IPS-15b (cell line): ENCODE measurements at regions not wholly inside any gene's neighbourhood (a gene's known extent, or its start where the extent isn't known, plus 50 kb on each side); places are given as distances from the start of the nearest gene placed in this dataset.

Source experiments
- H3K27me3 ChIP-seq: one replicate; pipeline ENCODE4 v1.6.1; 2013; ENCODE audit warnings: low read length; ENCODE audit not compliant: control insufficient read depth, insufficient read depth
- H3K36me3 ChIP-seq: one replicate; pipeline ENCODE4 v1.6.1; 2013; ENCODE audit warnings: low read length; ENCODE audit not compliant: control insufficient read depth, insufficient read depth
- H3K4me1 ChIP-seq: one replicate; pipeline ENCODE4 v1.6.1; 2013; ENCODE audit warnings: mild to moderate bottlenecking, low read length; ENCODE audit not compliant: control insufficient read depth, insufficient read depth
- H3K4me3 ChIP-seq: one replicate; pipeline ENCODE4 v1.5.1; 2013; ENCODE audit warnings: low read depth, low read length
- H3K9ac ChIP-seq: one replicate; pipeline ENCODE4 v1.6.1; 2013; ENCODE audit warnings: low read depth, mild to moderate bottlenecking, low read length
- H3K9me3 ChIP-seq: one replicate; pipeline ENCODE4 v1.6.1; 2013; ENCODE audit warnings: mild to moderate bottlenecking, low read length; ENCODE audit not compliant: control insufficient read depth, insufficient read depth

- no peaks in the 10 kb centered on the region for H3K27me3 ChIP-seq
- no peaks in the 10 kb centered on the region for H3K4me1 ChIP-seq
- H3K9ac ChIP-seq = no peak overlapping the region
- peaks cover 3% of the 10 kb centered on the region for H3K9me3 ChIP-seq
- no peak overlapping the region for H3K4me3 ChIP-seq
- no peaks in the 10 kb centered on the region for H3K36me3 ChIP-seq
These were observed 744.4 kb upstream of the ADAMTS16 start for GRCh38 chr5:4395752-4396151.

GRCh38 chr5:4405614-4406219 lies 734.4 kb upstream of the ADAMTS16 start:
- Histone ChIP-seq H3K27me3 (no peaks in the 10 kb centered on the region), H3K4me1 (no peaks in the 10 kb centered on the region), H3K9ac (no peak overlapping the region), H3K9me3 (no peaks in the 10 kb centered on the region), H3K4me3 (no peak overlapping the region), H3K36me3 (no peaks in the 10 kb centered on the region)

GRCh38 chr5:4410151-4410550 lies 730.0 kb upstream of the ADAMTS16 start:
- H3K9ac ChIP-seq = no peak overlapping the region
- no peaks in the 10 kb centered on the region for H3K36me3 ChIP-seq
- H3K4me3 ChIP-seq = no peak overlapping the region
- H3K9me3 ChIP-seq = no peaks in the 10 kb centered on the region
- H3K27me3 ChIP-seq = no peaks in the 10 kb centered on the region
- H3K4me1 ChIP-seq = no peaks in the 10 kb centered on the region

- Histone ChIP-seq H3K9me3 (no peaks in the 10 kb centered on the region), H3K9ac (no peak overlapping the region), H3K4me1 (no peaks in the 10 kb centered on the region), H3K36me3 (no peaks in the 10 kb centered on the region), H3K27me3 (no peaks in the 10 kb centered on the region), H3K4me3 (no peak overlapping the region)
These were observed 728.5 kb upstream of the ADAMTS16 start for GRCh38 chr5:4411664-4412063.

GRCh38 chr5:4413996-4414395 lies 726.1 kb upstream of the ADAMTS16 start:
- H3K9ac ChIP-seq = no peak overlapping the region
- H3K36me3 ChIP-seq = no peaks in the 10 kb centered on the region
- H3K4me1 ChIP-seq = no peaks in the 10 kb centered on the region
- H3K4me3 ChIP-seq = no peak overlapping the region
- H3K27me3 ChIP-seq = no peaks in the 10 kb centered on the region
- no peaks in the 10 kb centered on the region for H3K9me3 ChIP-seq

- H3K4me1 ChIP-seq = no peaks in the 10 kb centered on the region
These were observed 722.0 kb upstream of the ADAMTS16 start for GRCh38 chr5:4418084-4418483.

GRCh38 chr5:4419281-4419680 lies 720.8 kb upstream of the ADAMTS16 start:
- H3K9ac ChIP-seq = no peak overlapping the region
- no peaks in the 10 kb centered on the region for H3K27me3 ChIP-seq
- H3K4me3 ChIP-seq = no peak overlapping the region
- no peaks in the 10 kb centered on the region for H3K36me3 ChIP-seq
- H3K9me3 ChIP-seq = no peaks in the 10 kb centered on the region
- no peaks in the 10 kb centered on the region for H3K4me1 ChIP-seq

More at GRCh38 chr5:4418084-4418483, 722.0 kb upstream of the ADAMTS16 start:
- no peak overlapping the region for H3K9ac ChIP-seq
- H3K4me3 ChIP-seq = no peak overlapping the region
- no peaks in the 10 kb centered on the region for H3K9me3 ChIP-seq
- no peaks in the 10 kb centered on the region for H3K27me3 ChIP-seq
- no peaks in the 10 kb centered on the region for H3K36me3 ChIP-seq

GRCh38 chr5:4420177-4420576 lies 720.0 kb upstream of the ADAMTS16 start:
- no peaks in the 10 kb centered on the region for H3K9me3 ChIP-seq
- no peak overlapping the region for H3K4me3 ChIP-seq
- no peaks in the 10 kb centered on the region for H3K4me1 ChIP-seq
- no peak overlapping the region for H3K9ac ChIP-seq
- no peaks in the 10 kb centered on the region for H3K36me3 ChIP-seq
- no peaks in the 10 kb centered on the region for H3K27me3 ChIP-seq

GRCh38 chr5:4420681-4421080 lies 719.4 kb upstream of the ADAMTS16 start:
- no peak overlapping the region for H3K9ac ChIP-seq
- H3K4me1 ChIP-seq = no peaks in the 10 kb centered on the region
- no peaks in the 10 kb centered on the region for H3K36me3 ChIP-seq
- no peak overlapping the region for H3K4me3 ChIP-seq
- H3K27me3 ChIP-seq = no peaks in the 10 kb centered on the region
- H3K9me3 ChIP-seq = no peaks in the 10 kb centered on the region

- H3K9me3 ChIP-seq = no peaks in the 10 kb centered on the region
- H3K36me3 ChIP-seq = no peaks in the 10 kb centered on the region
- H3K4me1 ChIP-seq = no peaks in the 10 kb centered on the region
- no peak overlapping the region for H3K9ac ChIP-seq
- no peaks in the 10 kb centered on the region for H3K27me3 ChIP-seq
- H3K4me3 ChIP-seq = no peak overlapping the region
These were observed 717.9 kb upstream of the ADAMTS16 start for GRCh38 chr5:4422247-4422646.

- no peaks in the 10 kb centered on the region for H3K27me3 ChIP-seq
- H3K9ac ChIP-seq = no peak overlapping the region
- no peaks in the 10 kb centered on the region for H3K36me3 ChIP-seq
- H3K9me3 ChIP-seq = no peaks in the 10 kb centered on the region
- no peaks in the 10 kb centered on the region for H3K4me1 ChIP-seq
- H3K4me3 ChIP-seq = no peak overlapping the region
These were observed 715.2 kb upstream of the ADAMTS16 start for GRCh38 chr5:4424895-4425294.

GRCh38 chr5:4440536-4440935 lies 699.6 kb upstream of the ADAMTS16 start:
- Histone ChIP-seq H3K9me3 (no peaks in the 10 kb centered on the region), H3K36me3 (no peaks in the 10 kb centered on the region), H3K9ac (no peak overlapping the region), H3K27me3 (no peaks in the 10 kb centered on the region), H3K4me3 (no peak overlapping the region), H3K4me1 (no peaks in the 10 kb centered on the region)
